GM18873 (cell line): ENCODE measurements at regions not wholly inside any gene's neighbourhood (a gene's known extent, or its start where the extent isn't known, plus 50 kb on each side); places are given as distances from the start of the nearest gene placed in this dataset.
"Not testable (repeated sequence)": the region's sequence is repeated elsewhere in the genome, so short reads cannot be mapped to it uniquely, and the experiment has no call there.

ENCODE experiments used
- ATAC-seq: cut with Tn5 transposase; IDR thresholded peaks from one replicate; pipeline ENCODE4 v1.9.1; 2021; ENCODE audit warnings: mild to moderate bottlenecking, moderate library complexity, moderate number of reproducible peaks; ENCODE audit not compliant: unreplicated experiment, low FRiP score

DNA sequence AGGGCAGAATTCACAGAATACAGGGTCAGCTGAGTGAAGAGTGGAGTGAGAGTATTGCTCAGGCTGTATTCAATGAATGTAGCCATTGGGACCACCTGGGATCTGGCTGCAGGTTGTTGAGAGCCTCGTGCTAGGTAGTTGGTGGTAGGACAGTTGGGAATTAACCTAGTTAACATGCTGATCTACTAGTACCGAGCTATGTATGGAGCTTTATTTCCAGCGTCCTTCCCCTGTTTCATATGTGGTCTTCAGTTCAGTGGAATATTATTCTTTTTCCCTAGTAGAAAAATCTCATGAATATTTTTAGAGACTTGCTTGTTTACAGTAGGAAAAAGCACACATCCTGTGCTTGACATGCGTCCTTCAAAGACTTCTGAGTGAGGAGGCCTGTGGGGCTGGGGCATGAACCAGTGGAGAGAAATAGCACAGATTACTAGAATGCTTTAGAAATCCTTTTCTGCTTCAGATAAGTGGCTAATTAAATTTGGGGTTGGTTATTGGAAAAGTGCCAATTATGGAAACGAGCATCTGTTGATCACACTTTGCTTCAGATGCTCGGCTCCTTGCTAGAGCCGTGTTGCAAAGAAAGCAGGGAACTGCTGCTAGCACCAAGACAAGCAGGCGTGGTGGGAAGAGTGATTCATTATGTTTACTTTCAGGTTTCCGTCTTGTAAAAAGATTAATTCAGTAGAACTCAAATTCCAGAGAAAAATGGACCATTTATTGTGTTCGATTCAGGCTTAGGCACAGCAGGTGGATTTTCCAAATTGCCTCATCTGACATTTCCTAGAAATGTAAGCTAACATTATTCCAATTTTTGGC, 53.6 kb downstream of the ARF6 start:
- ATAC-seq: no peak

DNA sequence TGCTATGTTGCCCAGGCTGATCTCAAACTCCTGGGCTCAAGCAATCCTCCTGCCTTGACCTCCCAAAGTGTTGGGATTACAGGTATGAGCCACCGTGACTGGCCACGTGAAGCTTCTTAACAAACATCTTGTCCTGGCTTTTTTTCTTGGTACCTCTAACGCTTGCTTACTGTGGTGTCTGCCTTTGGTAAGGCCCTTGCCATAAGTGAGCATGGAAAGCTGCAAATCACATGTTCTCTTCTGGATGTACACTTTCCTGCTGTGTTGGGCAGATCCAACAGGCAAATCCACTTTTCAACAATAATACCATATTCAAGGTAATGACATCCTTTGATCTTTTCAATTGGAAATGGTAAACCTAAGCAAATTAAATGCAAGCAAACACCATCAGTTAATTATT, 54.6 kb downstream of the ARF6 start:
- ATAC-seq: no peak

- ATAC-seq: no peak
Observed at GRCh38 chr14:49950275-49951228, 57.7 kb downstream of the ARF6 start.

- no peak for ATAC-seq
Observed at GRCh38 chr14:49951229-49951607, 58.3 kb downstream of the ARF6 start.

DNA sequence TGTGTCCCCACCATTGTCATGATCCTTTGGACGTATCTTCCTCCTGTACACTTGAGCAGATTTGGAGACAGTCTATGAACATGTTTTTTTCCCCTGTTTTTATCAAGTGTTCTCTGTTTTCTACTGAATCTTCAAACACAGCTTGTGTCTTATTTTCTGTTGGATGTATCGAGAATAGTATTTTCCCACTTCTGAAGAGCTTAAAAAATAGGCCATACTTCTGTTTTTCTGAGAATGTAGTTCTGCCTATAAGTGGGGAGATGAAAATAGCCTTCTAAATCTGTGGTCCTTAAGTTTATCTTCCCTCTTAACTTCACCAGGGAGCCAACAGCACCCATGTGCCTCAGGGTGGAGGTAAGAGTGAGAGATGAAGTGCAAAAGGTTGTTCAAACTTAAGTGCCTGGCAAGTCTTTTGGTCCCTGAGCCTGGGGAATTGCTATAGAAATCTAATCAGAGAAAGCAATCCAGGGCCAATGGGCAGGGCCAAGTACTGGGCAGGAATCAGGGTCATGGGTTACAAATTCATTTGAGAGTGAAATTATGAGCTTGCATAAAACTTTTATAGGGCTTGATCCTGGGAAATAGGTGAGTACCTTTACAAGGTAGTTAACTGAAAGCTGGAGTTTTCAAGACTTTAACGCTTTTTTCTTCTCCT, 58.9 kb downstream of the ARF6 start:
- no peak for ATAC-seq

GRCh38 chr14:49953196-49953595, 60.3 kb downstream of the ARF6 start:
- no peak for ATAC-seq

DNA sequence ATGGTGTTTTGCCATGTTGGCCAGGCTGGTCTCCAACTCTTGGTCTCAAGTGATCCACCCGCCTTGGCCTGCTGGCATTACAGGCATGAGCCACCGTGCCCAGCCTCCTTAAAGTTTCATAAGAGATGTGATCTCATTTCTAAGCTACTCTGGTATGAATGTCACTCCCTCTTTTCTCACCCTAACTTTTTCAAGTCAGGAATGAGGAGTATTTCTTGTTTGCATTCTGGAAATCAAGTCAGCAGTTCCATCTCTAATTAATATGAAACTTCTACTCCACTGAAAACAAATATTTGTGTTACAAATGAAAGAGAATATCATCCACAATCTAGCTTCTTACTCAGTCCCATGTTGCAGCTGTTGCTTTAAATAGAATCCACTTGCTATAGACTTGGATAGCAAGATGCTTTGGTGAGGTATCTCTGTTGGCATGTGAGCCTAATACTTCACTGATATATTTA, 61.3 kb downstream of the ARF6 start:
- ATAC-seq: no peak

GRCh38 chr14:49955024-49955423, 62.1 kb downstream of the ARF6 start:
- no peak for ATAC-seq

DNA sequence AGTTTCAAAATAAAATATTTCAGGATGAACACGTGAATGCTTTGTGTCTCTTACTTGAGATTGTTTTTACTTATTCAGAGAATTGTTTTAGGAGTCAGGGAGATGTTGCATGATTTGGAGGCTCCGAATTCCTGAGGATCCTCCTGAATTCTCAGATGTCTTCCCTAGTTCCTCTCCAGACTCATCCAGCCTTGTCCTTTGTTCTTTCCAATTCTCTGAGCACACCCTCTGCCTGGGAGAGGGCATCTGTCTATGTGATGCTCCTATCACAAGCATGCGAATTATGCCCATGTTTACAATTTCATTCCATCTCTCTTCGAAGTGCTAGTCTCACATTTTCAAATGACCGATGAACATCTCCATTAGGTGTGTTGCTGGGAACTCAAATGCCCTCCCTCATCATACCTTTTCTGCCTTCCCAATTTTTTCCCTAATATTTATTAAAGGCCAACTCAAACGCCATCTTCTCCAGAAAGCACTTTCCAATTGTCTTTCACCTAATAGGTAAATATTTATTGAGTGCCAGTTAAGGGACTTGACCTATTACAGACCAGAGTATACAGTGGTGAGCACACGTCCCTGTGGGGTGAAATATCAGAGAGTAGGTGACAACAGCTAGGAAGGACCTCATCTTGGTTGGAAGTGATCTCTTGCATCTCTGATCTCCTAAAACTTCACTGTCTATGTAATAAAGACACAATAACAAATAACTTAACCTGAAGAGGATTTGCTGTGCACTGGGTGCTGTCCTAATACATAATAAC, 64.4 kb downstream of the ARF6 start:
- ATAC-seq: no peak

DNA sequence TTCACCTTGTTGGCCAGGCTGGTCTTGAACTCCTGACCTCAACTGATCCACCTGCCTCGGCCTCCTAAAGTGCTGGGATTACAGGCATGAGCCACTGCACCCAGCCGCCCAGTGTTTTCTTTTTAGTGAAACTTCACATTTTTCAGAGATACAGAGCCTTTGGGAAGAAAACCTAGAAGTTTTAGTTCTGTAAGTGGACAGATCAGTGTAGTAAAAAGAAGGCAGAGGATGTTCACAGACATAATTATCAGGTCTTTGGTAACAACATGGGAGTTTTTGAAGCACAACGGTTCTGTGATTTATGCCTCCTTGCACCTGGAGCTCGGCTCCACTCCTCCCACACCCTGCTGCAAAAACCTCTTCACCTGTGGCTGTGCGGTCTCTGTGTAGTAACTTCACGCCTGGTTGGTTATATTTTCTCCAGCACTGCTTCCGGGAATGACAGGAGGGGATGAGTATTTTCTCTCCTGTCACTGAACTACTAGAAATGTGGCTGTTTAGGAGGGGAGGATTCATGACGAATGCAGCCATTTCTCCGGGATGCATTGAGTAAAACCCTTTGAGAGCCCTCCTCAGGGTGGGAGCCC, 67.0 kb downstream of the ARF6 start:
- ATAC-seq: peak; percentile 49

- no peak for ATAC-seq
Observed at GRCh38 chr14:49960453-49960852, 67.6 kb downstream of the ARF6 start.

DNA sequence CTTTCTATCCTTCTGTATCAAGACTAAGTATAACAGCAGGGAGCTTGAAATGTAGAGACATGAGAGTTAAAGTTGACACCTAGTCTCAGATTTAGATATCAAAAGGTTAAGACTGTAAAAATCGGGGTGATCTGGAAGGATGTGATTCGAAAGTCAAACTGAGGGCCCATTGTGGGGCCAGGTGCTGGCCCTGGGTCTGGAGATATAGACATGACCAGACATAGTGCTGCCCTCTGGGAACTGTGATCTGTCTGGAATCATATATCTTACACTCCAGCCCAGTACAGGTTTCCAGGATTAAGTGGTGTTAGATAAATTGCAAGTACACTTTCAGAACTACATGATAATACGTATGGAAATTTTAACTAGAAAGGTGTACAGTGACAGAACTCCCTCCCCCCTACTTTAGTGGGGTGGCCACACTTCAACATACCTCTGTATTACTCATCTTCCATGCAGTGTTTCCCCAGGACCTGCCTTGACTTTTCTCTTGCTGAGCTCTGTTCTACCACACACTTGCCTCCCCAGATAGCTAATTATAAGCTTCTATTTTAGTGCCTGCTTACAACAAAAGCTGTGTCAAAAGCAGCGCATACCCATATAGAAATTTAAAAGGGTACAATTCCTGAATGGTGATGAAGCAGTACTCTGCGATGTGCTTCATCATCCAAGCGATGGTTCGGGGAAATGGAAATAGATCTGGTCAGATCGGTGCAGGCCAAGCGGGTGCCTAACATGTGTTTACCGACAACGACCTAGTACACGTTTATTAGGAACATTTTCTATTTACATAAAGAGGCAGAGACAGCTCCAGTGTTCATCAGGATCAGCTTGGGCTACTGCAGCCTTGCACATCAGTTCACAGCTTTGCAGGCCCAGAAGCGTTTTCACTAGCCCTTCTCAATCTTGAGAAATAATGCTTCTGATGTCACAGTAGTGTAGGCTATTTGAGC, 68.7 kb downstream of the ARF6 start:
- peak; percentile 43 for ATAC-seq

DNA sequence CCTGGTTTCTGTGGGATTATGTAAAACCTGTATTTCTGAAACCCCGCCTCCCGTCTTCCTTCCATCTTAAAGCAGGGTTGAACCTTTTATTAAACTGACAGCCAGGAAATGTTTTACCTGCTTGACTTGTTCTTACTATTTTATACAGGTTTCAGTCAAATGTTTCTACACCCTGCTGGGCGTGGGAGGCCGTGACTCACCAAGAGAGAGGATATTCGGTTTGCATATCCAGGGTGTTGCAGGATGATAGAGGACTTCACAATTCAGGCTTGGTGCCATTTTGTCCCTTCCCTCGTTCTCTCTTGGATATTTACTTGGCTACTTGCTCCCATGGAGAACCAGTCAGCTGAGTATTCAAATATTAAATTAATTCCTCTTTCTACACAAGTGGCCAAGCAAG, 69.7 kb downstream of the ARF6 start:
- no peak for ATAC-seq

DNA sequence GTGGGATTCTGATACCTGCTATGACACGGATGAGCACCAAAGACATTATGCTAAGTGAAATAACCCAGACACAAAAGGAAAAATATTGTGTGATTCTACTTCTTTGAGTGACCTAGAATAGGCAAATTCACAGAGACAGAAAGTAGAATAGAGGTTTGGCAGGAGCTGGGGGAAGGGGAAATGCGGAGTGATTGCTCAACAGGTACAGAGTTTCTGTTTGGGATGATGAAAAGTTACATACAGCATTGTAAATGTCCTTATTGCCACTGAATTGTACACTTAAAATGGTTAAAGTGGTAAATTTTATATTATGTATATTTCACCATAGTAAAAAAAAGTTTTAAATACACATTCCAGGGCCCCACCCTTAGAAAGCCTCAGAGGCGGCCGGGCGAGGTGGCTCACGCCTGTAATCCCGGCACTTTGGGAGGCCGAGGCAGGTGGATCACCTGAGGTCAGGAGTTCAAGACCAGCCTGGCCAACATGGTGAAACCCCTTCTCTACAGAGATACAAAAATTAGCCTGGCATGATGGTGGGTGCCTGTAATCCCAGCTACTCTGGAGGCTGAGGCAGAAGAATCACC, 72.3 kb downstream of the ARF6 start:
- ATAC-seq: not testable (repeated sequence)

DNA sequence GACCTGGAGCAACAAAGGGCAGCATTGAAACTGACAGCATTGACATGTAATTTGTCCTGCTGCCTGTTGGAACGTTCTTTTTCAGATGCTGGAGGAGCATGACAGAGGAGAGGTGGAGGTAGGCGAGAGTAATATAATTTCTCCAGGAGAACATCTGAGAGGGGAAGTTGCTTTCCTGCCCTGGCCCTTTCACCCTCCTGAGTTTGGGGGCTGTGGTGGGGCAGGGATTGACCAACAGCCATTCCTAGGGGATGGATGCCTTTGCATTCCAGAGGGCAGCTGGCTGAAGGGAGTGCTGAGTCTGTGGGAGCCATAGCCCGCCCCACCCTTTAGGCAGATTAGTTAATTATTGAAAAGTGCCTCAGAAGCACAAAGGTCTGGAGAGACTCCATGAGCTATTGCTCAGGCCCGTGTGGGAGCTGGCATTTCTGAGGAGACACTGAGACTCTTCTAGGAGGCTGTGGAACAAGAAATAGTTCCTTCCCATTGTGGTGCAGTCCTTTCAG, 73.5 kb downstream of the ARF6 start:
- no peak for ATAC-seq

DNA sequence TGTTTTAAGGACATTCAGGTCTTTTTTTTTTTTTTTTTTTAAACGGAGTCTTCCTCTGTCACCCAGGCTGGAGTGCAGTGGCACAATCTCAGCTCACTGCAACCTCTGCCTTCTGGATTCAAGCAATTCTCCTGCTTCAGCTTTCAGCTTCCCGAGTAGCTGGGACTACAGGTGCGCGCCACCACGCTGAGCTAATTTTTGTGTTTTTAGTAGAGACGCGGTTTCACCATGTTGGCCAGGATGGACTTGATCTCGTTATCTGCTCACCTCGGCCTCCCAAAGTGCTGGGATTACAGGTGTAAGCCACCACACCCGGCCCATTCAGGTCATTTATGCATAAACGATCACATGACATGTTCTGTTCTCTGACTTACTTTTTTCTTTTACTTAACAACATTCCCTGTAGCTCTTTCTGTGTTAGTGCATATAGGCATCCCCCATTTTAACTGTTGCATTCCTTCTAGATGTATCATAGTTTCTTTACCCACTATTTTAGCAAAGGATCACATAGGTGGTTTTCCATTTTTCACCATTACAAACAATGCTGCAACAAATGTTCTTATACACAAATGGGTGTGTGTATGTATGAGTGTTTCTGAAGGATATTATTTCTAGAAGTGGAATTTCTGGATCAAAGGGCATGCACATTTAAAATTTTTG, 74.2 kb downstream of the ARF6 start:
- ATAC-seq: no peak

- ATAC-seq: no peak
Observed at GRCh38 chr14:49969961-49970360, 77.1 kb downstream of the ARF6 start.
